ENCODE measurements at regions not wholly inside any gene's neighbourhood (a gene's known extent, or its start where the extent isn't known, plus 50 kb on each side); places are given as distances from the start of the nearest gene placed in this dataset.
"Not testable (repeated sequence)": the region's sequence is repeated elsewhere in the genome, so short reads cannot be mapped to it uniquely, and the experiment has no call there.

GRCh38 chr4:14000091-14000814 lies 372.7 kb upstream of the BOD1L1 start:
- H3K27ac ChIP-seq: no peak overlapping the region
- no peaks in the 10 kb centered on the region for H3K27me3 ChIP-seq
- WGBS (ENCODE audit: insufficient coverage, low coverage, low lambda C conversion rate, missing lambda C conversion rate): 36% methylated on average over 2 of the region's 2 CpGs
- intact Hi-C loops (cut with DNase I): no loop called here
- no peak overlapping the region for H3K4me3 ChIP-seq
- ATAC-seq (no peak), DNase-seq (no peak)
- H3K9me3 ChIP-seq: no peaks in the 10 kb centered on the region
- no peak for TF ChIP-seq CTCF (IDR thresholded peaks at IDR 0.05)
- H3K4me1 ChIP-seq: no peaks in the 10 kb centered on the region
- no peaks in the 10 kb centered on the region for H3K36me3 ChIP-seq

DNA sequence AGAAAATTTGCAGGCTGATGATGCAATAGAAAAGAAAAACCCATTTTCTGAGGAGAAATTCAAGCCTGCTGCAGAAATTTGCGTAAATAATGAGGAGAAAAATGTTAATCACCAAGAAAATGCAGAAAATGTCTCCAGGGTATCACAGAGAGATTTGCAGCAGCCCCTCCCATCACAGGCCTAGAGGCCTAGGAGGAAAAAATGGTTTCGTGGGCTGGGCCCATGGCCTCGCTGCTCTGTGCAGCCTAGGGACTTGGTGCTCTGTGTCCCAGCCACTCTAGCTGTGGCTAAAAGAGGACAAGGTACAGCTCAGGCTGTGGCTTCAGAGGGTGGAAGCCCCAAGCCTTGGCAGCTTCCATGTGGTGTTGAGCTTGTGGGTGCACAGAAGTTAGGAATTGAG lies 374.8 kb upstream of the BOD1L1 start:
- WGBS (ENCODE audit: insufficient coverage, low coverage, low lambda C conversion rate, missing lambda C conversion rate): 92% methylated on average over 1 of the region's 3 CpGs
- DNase-seq; H3K9me3 ChIP-seq; H3K4me1 ChIP-seq; H3K27me3 ChIP-seq; intact Hi-C loops (cut with DNase I); H3K4me3 ChIP-seq; H3K36me3 ChIP-seq; ATAC-seq; H3K27ac ChIP-seq: not testable (repeated sequence)

DNA sequence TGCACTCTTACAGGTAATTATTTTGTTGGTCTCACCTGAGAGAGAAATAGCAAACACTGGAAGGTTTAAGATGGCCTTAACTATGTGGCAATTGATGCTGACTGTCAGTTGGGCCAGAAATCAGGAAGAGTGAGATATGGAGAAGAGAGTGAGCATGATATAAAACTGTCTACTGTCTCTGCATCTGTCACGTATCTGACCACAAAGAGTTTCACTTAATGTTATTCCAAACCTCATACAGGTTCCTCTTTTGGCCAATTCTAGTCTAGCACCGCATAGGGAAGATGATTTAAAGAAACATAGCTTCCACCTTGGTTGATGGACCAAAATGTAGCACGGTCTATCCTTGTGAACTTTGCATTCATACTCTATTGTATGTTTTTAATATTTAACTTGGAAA lies 381.0 kb upstream of the BOD1L1 start:
- 64% methylated on average over 3 of the region's 3 CpGs for WGBS (ENCODE audit: insufficient coverage, low coverage, low lambda C conversion rate, missing lambda C conversion rate)
- Histone ChIP-seq H3K27ac (no peak overlapping the region), H3K4me1 (no peaks in the 10 kb centered on the region), H3K9me3 (no peaks in the 10 kb centered on the region), H3K27me3 (no peaks in the 10 kb centered on the region), H3K4me3 (no peak overlapping the region), H3K36me3 (no peaks in the 10 kb centered on the region)
- no peak for DNase-seq
- ATAC-seq: no peak
- TF ChIP-seq POLR2A (IDR thresholded peaks at IDR 0.05): no peak
- TF ChIP-seq CTCF (IDR thresholded peaks at IDR 0.05): no peak
- intact Hi-C loops (cut with DNase I): no loop called here

GRCh38 chr4:14018191-14018853 lies 390.8 kb upstream of the BOD1L1 start:
- Histone ChIP-seq H3K27me3 (no peaks in the 10 kb centered on the region), H3K9me3 (peaks cover 0 to 5% (median 0%) of the 10 kb centered on the region in 4 donors), H3K36me3 (no peaks in the 10 kb centered on the region), H3K4me3 (no peak overlapping the region), H3K4me1 (no peaks in the 10 kb centered on the region), H3K27ac (no peak overlapping the region)
- WGBS (ENCODE audit: insufficient coverage, low coverage, low lambda C conversion rate, missing lambda C conversion rate): 41% methylated on average over 5 of the region's 5 CpGs
- intact Hi-C loops (cut with DNase I): no loop called here
- DNase-seq (no peak), ATAC-seq (peak in 3 of 4 donors; percentile 30 to 53 (median 35))
- TF ChIP-seq CTCF (IDR thresholded peaks at IDR 0.05): no peak
- no peak for TF ChIP-seq POLR2A (IDR thresholded peaks at IDR 0.05)

DNA sequence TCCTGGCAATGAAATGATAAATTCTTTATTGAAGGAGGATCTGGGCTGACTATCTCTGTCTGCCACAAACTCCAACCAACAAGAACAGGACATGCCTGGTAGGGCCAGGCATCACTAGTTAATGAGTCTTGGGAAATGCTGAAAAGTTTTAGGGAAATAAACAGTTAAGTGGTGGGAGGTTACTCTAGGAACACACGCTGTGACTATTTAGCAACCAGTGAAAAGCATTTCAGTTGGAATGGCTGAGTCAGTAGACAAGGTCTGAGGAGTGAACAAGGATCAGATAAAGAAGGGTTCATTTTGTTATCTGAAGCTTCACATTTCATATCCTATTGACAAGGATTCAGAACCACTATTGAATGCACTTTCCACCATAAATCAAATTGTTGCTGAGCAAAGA lies 394.9 kb upstream of the BOD1L1 start:
- Histone ChIP-seq H3K9me3 (no peaks in the 10 kb centered on the region), H3K27ac (no peak overlapping the region), H3K27me3 (no peaks in the 10 kb centered on the region), H3K36me3 (no peaks in the 10 kb centered on the region), H3K4me1 (no peaks in the 10 kb centered on the region), H3K4me3 (no peak overlapping the region)
- 22% methylated on average over 1 of the region's 1 CpG for WGBS (ENCODE audit: insufficient coverage, low coverage, low lambda C conversion rate, missing lambda C conversion rate)
- no peak for TF ChIP-seq POLR2A (IDR thresholded peaks at IDR 0.05)
- no peak for TF ChIP-seq CTCF (IDR thresholded peaks at IDR 0.05)
- DNase-seq (no peak), ATAC-seq (no peak)
- intact Hi-C loops (cut with DNase I): no loop called here
